ENCODE measurements at regions not wholly inside any gene's neighbourhood (a gene's known extent, or its start where the extent isn't known, plus 50 kb on each side); places are given as distances from the start of the nearest gene placed in this dataset.

DNA sequence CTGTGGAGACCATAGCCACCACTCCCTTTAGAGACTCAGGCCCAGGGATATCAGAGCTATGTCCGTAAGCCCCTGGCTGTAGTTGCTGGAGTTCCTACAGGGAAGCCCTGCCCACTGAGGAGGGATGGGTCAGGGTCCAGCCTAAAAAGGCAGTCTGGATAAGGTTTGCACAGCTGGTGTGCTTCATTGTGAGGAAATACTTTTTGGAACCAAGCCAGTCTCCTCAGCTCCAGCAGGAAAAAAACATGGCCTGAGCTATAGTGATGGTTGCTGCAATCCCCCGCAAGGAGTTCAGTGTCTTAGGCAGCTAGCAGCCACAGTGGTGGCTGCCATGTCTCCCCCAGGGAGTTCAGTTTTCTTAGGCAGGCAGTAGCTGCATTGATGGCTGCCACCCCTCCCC, 52.6 kb upstream of the CYP2C8 start:
- in situ Hi-C loops (cut with HindIII; ENCODE audit: low sequenced_read_pairs), result no loop called here
- TF ChIP-seq, protein P1, sequence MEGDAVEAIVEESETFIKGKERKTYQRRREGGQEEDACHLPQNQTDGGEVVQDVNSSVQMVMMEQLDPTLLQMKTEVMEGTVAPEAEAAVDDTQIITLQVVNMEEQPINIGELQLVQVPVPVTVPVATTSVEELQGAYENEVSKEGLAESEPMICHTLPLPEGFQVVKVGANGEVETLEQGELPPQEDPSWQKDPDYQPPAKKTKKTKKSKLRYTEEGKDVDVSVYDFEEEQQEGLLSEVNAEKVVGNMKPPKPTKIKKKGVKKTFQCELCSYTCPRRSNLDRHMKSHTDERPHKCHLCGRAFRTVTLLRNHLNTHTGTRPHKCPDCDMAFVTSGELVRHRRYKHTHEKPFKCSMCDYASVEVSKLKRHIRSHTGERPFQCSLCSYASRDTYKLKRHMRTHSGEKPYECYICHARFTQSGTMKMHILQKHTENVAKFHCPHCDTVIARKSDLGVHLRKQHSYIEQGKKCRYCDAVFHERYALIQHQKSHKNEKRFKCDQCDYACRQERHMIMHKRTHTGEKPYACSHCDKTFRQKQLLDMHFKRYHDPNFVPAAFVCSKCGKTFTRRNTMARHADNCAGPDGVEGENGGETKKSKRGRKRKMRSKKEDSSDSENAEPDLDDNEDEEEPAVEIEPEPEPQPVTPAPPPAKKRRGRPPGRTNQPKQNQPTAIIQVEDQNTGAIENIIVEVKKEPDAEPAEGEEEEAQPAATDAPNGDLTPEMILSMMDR (IDR thresholded peaks at IDR 0.05; ENCODE audit: low read depth, low read length), result no peak
- H3K4me3 ChIP-seq (ENCODE audit: low read depth, low read length), result no peak overlapping the region
- no peak for DNase-seq (ENCODE audit: low read depth, low spot score)
